ENCODE measurements at regions not wholly inside any gene's neighbourhood (a gene's known extent, or its start where the extent isn't known, plus 50 kb on each side); places are given as distances from the start of the nearest gene placed in this dataset.

DNA sequence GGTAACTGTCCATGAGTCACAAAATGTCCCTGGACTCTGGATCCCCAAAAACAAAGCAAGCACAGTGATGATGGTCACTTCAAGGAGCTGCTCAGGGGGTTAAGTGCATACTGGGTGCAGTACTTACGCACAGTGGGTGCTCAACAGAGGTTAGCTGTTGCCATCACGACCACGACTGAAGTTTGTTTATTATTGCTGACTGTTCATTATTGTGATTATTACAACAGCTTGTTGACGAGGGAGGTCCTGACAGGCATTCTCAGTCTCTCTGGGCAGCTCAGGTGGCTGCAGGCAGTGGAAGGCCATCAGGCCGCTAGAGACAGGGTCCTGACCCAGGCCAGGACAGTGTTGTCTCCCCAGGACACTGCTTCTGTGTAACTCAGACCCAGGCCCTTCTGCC, 418.8 kb downstream of the SHANK2 start:
- no peak for DNase-seq (ENCODE audit: low spot score)
- TF ChIP-seq, protein P1, sequence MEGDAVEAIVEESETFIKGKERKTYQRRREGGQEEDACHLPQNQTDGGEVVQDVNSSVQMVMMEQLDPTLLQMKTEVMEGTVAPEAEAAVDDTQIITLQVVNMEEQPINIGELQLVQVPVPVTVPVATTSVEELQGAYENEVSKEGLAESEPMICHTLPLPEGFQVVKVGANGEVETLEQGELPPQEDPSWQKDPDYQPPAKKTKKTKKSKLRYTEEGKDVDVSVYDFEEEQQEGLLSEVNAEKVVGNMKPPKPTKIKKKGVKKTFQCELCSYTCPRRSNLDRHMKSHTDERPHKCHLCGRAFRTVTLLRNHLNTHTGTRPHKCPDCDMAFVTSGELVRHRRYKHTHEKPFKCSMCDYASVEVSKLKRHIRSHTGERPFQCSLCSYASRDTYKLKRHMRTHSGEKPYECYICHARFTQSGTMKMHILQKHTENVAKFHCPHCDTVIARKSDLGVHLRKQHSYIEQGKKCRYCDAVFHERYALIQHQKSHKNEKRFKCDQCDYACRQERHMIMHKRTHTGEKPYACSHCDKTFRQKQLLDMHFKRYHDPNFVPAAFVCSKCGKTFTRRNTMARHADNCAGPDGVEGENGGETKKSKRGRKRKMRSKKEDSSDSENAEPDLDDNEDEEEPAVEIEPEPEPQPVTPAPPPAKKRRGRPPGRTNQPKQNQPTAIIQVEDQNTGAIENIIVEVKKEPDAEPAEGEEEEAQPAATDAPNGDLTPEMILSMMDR (conservative IDR thresholded peaks at IDR 0.05; ENCODE audit: low read depth, low read length) = no peak
- no peak for TF ChIP-seq EZH2 (IDR thresholded peaks at IDR 0.05; ENCODE audit: borderline replicate concordance, low read depth, low read length, poor library complexity, severe bottlenecking)
- no TSS peak for BruUV-seq (replicated peaks)
- H3K4me3 ChIP-seq (ENCODE audit: low read depth, low read length, poor library complexity, severe bottlenecking) = no peak overlapping the region
- peaks cover 56% of the 10 kb centered on the region for H3K27me3 ChIP-seq (replicated peaks; ENCODE audit: insufficient read depth, low read depth, low read length, poor library complexity)
- H3K9me3 ChIP-seq (ENCODE audit: low read depth, low read length, poor library complexity, severe bottlenecking) = no peaks in the 10 kb centered on the region
- CTCF ChIA-PET = no interaction called here
- H3K27ac ChIP-seq (ENCODE audit: low read depth, low read length, poor library complexity, severe bottlenecking) = no peak overlapping the region
- POLR2A ChIA-PET (ENCODE audit: low non-redundant PET) = interaction anchor here (0.8 kb wide), 1 partner anchor 8 kb away, joined by 8 read pairs; no protein-coding TSS in a partner anchor
- no peaks in the 10 kb centered on the region for H3K4me1 ChIP-seq (ENCODE audit: insufficient read depth, low read length, poor library complexity, severe bottlenecking)
- intact Hi-C loops (cut with micrococcal nuclease; ENCODE audit: unreplicated experiment) = no loop called here
- H3K36me3 ChIP-seq (ENCODE audit: insufficient read depth, low read length, poor library complexity, severe bottlenecking) = no peaks in the 10 kb centered on the region

DNA sequence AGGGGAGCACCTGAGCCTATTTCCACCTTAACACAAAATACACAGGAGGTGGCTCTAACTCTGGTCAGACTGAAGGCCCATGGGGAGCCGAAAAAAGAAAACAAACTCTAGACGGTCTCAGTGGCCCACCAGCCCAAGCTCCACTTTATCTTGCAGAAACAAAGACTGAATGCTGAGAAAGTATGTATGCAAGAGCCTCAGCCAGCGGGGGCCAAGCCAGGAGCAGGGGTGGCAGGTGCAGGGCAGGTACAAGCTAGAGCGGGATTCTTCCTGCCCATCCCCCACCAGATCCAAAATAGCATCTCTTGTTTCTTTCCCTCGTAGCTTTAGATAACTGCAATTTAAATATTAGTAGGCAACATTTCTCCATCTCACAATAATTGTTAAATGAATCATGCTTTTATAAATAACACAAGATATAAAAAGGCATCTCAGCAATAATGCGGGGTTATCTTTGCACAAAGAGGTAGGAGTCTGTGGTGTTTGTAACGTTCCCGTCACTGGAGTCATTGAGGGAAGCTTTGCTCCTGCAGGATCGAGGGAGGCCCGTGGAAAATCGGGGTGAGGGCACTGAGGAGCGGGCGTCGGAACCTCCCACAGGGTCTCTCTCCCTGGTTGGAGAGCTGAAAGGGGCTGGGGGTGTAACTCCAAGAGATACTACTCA, 418.0 kb downstream of the SHANK2 start:
- H3K4me3 ChIP-seq (ENCODE audit: low read depth, low read length, poor library complexity, severe bottlenecking) = no peak overlapping the region
- no peaks in the 10 kb centered on the region for H3K9me3 ChIP-seq (ENCODE audit: low read depth, low read length, poor library complexity, severe bottlenecking)
- no peak overlapping the region for H3K27ac ChIP-seq (ENCODE audit: low read depth, low read length, poor library complexity, severe bottlenecking)
- H3K27me3 ChIP-seq (replicated peaks; ENCODE audit: insufficient read depth, low read depth, low read length, poor library complexity) = peaks cover 50% of the 10 kb centered on the region
- ChIA-PET CTCF (no interaction called here), POLR2A (ENCODE audit: low non-redundant PET) (interaction anchor here (0.8 kb wide), 1 partner anchor 9 kb away, joined by 8 read pairs; no protein-coding TSS in a partner anchor)
- no peaks in the 10 kb centered on the region for H3K36me3 ChIP-seq (ENCODE audit: insufficient read depth, low read length, poor library complexity, severe bottlenecking)
- TF ChIP-seq EZH2 (IDR thresholded peaks at IDR 0.05; ENCODE audit: borderline replicate concordance, low read depth, low read length, poor library complexity, severe bottlenecking) = no peak
- TF ChIP-seq, protein P1 (conservative IDR thresholded peaks at IDR 0.05; ENCODE audit: low read depth, low read length) = no peak
- no peaks in the 10 kb centered on the region for H3K4me1 ChIP-seq (ENCODE audit: insufficient read depth, low read length, poor library complexity, severe bottlenecking)
- BruUV-seq (replicated peaks) = no TSS peak
- intact Hi-C loops (cut with micrococcal nuclease; ENCODE audit: unreplicated experiment) = no loop called here
- no peak for DNase-seq (ENCODE audit: low spot score)

DNA sequence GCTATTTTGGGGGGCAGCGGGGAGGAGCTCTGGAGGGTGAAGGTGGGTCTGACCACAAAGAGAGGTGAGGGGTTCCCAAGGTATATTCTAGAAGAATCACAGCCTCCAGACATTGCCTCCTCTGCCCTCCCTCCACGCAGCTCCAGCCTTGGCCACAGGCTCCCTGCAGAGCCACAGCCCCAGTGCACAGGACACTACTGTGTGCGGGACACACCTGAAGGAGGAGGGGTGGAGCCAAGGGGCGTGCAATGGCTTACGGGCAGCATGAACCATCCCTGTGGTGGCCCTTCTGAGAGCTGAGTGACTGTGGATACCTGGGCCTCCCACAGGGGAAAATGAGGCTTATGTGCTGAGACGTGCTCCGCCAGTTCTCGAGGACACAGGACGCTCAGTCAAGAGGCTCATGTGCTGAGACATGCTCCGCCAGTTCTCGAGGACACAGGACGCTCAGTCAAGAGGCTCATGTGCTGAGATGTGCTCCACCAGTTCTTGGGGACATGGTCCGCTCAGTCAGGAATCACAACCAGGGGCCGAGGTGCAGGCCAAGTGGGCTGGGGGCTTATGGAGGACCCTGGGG, 417.3 kb downstream of the SHANK2 start:
- ChIA-PET CTCF (no interaction called here), POLR2A (ENCODE audit: low non-redundant PET) (no interaction called here)
- Histone ChIP-seq H3K4me3 (ENCODE audit: low read depth, low read length, poor library complexity, severe bottlenecking) (no peak overlapping the region), H3K9me3 (ENCODE audit: low read depth, low read length, poor library complexity, severe bottlenecking) (no peaks in the 10 kb centered on the region), H3K27ac (ENCODE audit: low read depth, low read length, poor library complexity, severe bottlenecking) (no peak overlapping the region), H3K4me1 (ENCODE audit: insufficient read depth, low read length, poor library complexity, severe bottlenecking) (no peaks in the 10 kb centered on the region), H3K27me3 (replicated peaks; ENCODE audit: insufficient read depth, low read depth, low read length, poor library complexity) (peaks cover 44% of the 10 kb centered on the region), H3K36me3 (ENCODE audit: insufficient read depth, low read length, poor library complexity, severe bottlenecking) (no peaks in the 10 kb centered on the region)
- no TSS peak for BruUV-seq (replicated peaks)
- no peak for DNase-seq (ENCODE audit: low spot score)
- TF ChIP-seq, protein P1 (conservative IDR thresholded peaks at IDR 0.05; ENCODE audit: low read depth, low read length) = no peak
- TF ChIP-seq EZH2 (IDR thresholded peaks at IDR 0.05; ENCODE audit: borderline replicate concordance, low read depth, low read length, poor library complexity, severe bottlenecking) = no peak
- intact Hi-C loops (cut with micrococcal nuclease; ENCODE audit: unreplicated experiment) = no loop called here

Measured in A673 (cell line).